Urothelium cell line (cell line): ENCODE measurements at regions not wholly inside any gene's neighbourhood (a gene's known extent, or its start where the extent isn't known, plus 50 kb on each side); places are given as distances from the start of the nearest gene placed in this dataset.

Experiments used
- DNase-seq: peaks from one replicate; pipeline ENCODE4 v3.0.0; 2011; ENCODE audit warnings: low spot score, mixed read lengths
- FAIRE-seq: peaks from 2 replicates; lab custom pipeline; 2011; peaks lifted over from hg19 to GRCh38; lab: Jason Lieb, UNC

GRCh38 chr4:96093563-96093962 lies 253.7 kb downstream of the PDHA2 start:
- DNase-seq, result no peak
- no peak for FAIRE-seq

DNA sequence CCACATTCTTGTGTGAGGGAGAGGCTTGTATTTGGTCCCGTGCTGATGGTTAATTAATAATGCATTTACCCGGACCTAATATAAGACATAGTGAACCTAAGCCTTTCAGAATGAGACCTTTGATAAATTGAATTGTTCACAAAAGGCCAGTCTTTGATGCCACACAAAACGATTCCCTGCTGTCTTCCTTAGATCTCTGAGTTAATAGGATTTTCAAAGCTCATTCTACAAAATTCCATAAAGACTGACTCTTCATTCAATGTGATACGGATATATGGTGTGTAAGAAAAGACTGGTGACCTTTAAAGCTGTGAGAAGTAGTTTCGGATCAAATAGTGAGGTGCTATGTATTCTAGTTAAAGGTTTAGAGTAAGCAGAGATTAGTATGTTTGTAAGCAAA lies 254.3 kb downstream of the PDHA2 start:
- DNase-seq, result no peak
- no peak for FAIRE-seq

DNA sequence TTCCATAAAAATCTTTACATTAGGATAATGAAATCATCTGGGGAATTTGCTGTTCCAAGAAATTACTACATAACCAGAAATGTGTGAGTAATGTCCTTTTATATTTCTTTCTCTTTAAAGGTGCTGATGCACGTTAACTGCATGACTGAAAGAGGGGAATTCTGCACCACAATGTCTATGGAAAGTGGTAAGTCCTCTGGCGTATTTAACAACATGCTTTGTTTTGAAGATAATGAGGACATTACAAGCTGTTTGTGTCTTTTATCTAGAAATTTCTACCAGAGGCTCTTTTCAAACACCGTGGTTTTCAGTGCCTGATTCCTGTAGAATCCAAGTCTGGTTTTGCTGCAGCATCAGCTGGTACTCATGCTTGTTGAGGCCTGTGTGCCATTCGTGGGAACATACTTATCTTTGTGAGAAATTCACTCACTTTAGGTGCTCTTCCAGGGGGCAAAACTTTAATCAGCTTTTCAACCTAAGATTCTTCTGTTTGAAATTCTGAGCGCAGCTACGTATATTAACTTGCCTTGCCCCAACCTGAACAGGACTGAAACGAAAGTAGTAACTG lies 257.2 kb downstream of the PDHA2 start:
- DNase-seq (no peak), FAIRE-seq (no peak)

DNA sequence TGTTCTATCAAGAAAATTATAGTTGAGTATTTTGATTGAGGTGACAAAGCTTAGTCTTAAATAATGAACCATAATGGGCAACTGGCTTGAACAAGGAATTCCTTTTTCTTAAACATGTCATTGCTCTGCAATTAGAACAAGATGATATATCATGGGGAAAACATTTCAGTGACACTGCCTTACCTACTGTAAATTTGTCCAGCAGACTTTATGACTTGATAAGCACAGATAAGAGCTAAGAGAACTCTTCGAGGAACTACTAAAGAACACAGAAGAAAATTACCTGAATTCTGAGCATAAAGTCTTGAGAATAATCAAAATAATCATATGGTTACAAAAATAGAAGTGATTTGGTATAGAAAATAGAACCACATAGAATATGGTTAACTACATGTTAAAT lies 257.8 kb downstream of the PDHA2 start:
- no peak for FAIRE-seq
- DNase-seq, result no peak

DNA sequence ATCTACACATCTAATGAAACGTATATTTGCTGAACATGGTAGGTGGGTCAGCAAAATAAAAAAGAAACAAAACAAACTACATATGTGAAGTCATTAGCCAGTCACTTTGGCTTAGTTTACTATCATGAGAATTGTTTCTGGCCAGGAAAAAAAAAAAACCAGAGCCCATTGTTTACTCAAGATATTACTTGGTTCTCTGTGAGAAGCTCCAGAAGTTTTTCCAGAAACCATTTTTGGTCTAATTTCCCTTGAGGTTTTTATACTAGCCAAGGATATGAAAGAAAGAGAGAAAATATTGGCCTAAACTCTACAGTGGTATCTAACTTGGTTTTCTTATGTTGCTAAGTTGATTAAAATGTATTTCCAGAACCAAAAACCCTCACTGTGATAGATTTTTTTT lies 259.1 kb downstream of the PDHA2 start:
- DNase-seq (no peak), FAIRE-seq (no peak)

DNA sequence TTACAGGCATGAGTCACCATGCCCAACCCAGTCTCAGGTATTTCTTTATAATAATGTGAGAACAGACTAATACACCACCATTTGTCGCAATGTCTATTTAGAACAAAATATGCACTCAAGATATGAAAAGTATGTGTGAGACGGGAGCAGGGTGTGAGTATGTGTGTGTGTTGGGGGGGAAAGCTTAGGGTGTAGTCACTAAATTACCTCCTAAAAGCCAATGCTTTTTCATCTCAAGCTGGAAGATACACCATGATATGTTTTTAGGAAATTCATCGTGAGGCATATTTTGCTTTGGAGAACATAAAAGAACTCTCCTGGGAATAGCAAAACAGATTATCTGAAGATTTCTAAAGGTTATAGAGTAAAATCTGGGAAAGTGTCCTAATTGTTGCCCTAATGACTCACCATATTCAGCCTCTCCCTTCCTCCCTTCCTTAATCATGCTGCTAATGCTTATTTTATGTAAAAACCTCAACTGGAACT lies 262.7 kb downstream of the PDHA2 start:
- DNase-seq (no peak), FAIRE-seq (no peak)

DNA sequence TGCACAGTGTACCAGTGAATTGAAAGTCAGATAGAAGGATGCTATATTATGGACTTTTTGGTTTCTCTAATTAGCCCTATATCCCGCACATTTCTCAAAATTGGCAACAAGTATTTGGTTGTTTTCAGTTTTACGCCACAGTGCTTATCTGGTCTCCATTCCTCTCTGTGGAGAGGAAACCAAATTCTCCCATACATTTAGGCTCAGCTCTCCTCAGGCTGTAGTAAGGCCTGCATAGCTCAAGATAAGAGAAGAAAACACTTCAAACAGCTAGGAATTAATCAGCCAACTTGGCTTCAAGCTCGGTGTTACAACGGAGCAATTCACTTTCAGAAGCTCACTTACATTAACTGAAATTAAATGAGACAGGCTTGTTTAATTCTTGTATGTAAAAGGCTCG lies 263.2 kb downstream of the PDHA2 start:
- FAIRE-seq, result no peak
- DNase-seq, result no peak

DNA sequence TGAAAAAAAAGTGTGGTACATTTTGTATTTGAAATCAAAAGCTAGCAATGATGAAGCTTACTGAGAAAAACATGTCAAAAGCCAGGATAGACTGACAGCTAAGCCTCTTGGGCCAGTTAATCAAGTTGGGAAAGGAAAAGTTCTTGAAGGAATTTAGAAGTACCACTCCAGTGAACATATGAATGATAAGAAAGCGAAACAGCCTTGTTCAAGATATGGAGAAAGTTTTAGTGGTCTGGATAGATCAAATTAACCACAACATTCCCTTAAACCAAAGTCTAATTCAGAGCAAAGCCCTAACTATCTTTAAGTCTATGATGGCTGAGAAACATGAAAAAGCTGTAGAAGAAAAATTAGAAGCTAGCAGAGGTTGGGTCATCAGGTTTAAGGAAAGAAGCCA lies 268.3 kb downstream of the PDHA2 start:
- no peak for DNase-seq
- no peak for FAIRE-seq

GRCh38 chr4:96112631-96113030 lies 272.7 kb downstream of the PDHA2 start:
- no peak for FAIRE-seq
- DNase-seq, result no peak

DNA sequence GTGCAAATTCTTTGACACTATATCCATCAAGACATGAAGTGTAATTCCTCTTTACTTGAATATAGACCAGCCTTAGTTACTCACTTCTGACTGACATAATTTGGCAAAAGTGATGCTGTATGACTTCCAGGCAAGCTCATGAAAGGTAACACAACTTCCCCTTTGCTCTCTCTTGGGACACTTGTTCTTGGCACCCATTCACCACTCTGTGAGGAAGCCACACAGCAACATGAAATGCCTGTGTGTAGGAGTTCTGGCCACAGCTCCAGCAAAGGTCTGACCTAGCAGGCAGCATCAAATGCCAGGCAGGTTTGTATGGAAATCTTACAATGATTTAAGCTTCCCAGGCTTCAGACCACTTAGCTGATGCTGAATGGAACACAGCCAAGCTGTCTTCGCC lies 280.3 kb downstream of the PDHA2 start:
- no peak for DNase-seq
- no peak for FAIRE-seq

- FAIRE-seq (no peak), DNase-seq (no peak)
Observed at GRCh38 chr4:96126227-96126626, 286.3 kb downstream of the PDHA2 start.

GRCh38 chr4:96131186-96131585 lies 291.3 kb downstream of the PDHA2 start:
- no peak for DNase-seq
- no peak for FAIRE-seq

- no peak for FAIRE-seq
- no peak for DNase-seq
Observed at GRCh38 chr4:96134806-96135205, 294.9 kb downstream of the PDHA2 start.

- FAIRE-seq, result no peak
- no peak for DNase-seq
Observed at GRCh38 chr4:96136056-96136455, 296.2 kb downstream of the PDHA2 start.

DNA sequence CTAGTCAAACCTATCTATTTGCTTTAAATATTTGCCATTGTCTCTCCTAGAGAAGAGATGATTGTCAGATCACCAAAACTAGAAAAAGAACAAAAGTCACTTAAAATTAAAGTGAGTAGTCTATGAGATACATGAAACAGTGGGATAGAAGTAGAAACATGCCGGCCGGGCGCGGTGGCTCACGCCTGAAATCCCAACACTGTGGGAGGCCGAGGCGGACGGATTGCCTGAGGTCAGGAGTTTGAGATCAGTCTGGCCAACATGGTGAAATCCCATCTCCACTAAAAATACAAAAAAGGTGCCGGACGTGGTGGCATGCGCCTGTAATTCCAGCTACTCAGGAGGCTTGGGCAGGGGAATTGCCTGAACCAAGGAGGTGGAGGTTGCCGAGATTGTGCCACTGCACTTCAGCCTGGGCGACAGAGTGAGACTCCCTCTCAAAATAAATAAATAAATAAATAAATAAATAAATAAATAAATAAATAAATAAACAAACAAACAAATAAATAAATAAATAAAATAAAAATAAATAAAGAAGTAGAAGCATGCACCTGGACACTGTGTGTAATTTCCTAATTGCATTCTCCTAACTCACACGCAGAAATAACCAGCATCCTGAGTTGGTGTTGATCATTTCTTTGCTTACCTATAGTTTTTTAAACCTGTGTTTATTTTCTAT lies 299.5 kb downstream of the PDHA2 start:
- DNase-seq (no peak), FAIRE-seq (no peak)

- DNase-seq (no peak), FAIRE-seq (no peak)
Observed at GRCh38 chr4:96145601-96146000, 305.7 kb downstream of the PDHA2 start.

DNA sequence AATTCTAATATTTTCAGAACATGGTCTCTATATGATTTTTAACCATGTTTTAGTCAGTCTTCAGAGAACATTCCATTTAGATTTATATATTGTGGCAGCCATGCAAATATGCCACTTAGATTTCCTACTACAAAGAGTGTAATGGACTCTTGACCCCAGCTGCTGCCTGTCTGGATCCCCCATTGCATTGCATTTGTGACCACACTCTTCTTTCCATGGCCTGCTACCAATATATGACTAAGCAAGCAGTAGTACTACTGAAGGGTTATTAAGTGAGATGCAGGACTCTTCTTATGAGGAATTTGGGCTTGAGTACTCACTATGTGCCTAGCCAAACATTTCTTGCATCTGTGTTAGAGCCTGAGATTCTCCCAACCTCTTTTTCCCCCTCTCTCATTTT lies 306.8 kb downstream of the PDHA2 start:
- no peak for DNase-seq
- FAIRE-seq, result no peak

- DNase-seq, result no peak
- no peak for FAIRE-seq
Observed at GRCh38 chr4:96149894-96150293, 310.0 kb downstream of the PDHA2 start.

DNA sequence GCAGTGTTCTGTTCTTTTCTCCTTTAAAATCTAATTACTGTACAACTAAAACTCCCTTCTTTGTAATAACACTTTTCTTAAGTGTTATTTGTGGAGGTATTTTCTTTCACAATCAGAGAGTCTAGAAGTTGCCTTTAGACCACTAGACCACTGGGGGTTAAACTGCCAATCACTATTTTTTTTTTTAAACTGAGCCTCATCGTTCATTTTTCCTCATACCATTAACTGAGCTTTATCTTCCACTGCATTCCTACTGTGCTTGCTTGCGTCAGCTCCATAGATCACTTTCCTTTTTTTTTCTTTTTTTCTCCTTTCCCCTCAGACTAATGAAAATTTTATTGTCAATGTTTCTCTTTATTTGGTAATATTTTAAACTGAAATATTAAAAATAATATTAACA lies 310.6 kb downstream of the PDHA2 start:
- DNase-seq, result no peak
- no peak for FAIRE-seq

DNA sequence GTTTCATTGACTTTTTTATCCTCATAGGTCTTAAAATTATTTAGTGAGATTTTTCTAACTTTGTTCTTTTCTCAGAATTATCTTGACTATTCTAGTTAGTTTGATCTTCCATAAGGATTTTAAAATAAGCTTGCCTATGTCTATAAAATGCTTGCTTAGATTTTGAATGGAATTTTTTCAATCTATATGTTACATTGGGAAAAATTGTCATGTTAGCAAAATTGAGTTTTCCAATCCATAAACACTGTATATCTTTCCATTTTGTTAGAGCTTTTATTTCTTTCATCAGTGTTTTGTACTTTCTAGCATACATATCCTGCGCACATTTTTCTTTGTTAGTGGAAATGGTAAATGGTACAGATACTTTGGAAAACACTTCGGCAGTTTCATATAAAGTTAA lies 312.9 kb downstream of the PDHA2 start:
- DNase-seq (no peak), FAIRE-seq (no peak)

GRCh38 chr4:96154676-96155075 lies 314.8 kb downstream of the PDHA2 start:
- FAIRE-seq, result no peak
- no peak for DNase-seq

- DNase-seq (no peak), FAIRE-seq (no peak)
Observed at GRCh38 chr4:96162636-96163035, 322.7 kb downstream of the PDHA2 start.

DNA sequence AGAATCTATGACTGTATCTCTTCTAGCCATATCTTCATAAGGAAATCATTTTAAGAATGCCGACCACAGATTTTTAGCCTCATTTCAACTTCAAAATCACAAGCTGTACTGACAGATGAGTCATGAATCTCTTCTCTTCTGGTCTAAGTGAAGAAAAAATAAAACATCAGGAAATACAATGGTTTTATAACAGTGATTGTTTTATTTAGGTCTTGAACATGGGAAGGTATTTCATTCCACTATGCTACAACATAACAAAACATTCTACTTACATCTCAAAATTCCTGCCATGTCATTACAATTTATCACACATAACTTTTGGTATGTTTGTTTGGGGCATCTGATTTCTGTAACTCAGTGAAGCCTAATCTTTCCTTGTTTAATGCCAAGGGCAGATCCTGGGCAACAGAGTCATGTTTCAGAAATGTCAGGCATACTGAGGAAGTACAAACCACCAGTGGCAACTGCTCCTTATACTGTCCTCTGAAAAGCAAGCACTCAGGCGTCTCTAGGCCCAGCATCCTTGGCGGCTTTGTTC lies 325.0 kb downstream of the PDHA2 start:
- DNase-seq, result peak; percentile 52
- no peak for FAIRE-seq
